Activated CD4-positive, alpha-beta T cell treated with anti-CD3 and anti-CD28 coated beads for 24 hours (primary cell): ENCODE measurements at regions not wholly inside any gene's neighbourhood (a gene's known extent, or its start where the extent isn't known, plus 50 kb on each side); places are given as distances from the start of the nearest gene placed in this dataset.

Experiments
- DNase-seq, 2 donors: peaks; one replicate each; pipeline ENCODE4 v3.0.0-alpha.2; 2020; ENCODE audit warnings: low read depth in 2 of 2

DNA sequence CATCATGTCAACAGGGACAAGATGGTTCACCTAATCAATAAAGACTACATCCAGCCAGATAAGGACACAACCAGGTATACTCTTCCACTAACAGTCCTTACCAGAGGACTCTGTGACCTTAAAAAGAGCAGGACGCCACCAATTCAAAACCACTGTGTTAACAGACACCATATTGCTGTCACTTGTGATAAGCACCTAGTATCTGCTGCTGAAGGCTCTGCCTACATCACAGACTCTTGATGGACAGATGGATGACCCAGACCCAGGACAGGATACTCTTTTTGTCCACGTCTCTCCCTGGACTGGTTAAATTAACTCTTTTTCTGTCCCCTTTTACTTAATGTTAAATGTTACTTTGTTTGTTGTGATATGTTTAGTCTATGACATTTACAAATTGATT is 586.2 kb upstream of the AGA start:
- no peak for DNase-seq

DNA sequence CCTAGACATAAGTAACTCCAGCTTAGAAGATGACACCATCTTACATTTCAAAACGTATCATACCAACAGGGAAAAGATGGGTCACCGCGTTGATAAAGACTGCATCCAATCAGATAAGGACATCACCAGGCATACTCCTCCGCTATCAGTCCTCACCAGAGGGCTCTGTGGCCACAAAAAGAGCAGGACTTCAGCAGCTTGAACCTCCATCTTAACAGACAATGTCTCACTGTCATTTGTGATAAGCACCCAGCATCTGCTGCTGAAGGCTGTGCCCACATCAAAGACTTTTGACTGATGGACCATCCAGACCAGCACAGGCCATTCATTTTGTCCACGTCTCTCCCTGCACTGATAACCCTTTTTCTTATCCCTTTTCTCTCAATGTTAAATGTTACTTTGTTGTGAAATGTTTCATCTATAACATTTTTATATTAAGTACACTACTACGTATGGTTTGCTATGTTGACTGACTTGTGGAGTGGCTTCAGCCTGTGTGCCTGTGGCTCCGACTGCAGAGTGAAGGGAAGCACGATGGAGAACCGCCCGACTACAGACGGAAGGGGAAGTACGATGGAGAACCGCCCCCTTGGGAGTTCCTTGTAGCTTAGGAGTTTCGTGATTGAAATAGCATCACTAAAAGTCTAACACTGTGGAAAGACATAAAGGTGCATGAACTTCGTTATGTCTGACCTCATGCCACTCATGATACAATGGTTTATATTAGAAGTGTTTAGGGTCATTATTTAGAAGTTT is 595.4 kb upstream of the AGA start:
- no peak for DNase-seq

DNA sequence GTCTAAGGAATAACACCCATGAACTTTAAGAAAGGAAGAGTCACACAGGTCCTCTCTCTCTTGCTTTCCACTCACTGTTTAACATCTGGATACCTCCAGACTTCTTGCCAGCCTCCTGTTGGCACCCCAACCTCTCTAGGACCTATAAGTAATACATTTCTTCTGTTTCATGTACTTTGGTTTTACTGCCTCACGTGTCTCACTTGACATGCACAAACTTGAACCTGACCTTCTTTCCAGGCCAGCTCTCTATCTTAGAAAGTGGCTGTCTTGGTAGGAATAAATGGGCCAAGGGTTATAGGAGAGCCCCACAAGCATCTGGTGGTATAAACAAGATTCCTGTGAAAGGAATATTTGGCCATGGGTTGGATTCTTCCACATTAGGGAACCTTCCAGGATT is 614.8 kb upstream of the AGA start:
- DNase-seq: no peak

DNA sequence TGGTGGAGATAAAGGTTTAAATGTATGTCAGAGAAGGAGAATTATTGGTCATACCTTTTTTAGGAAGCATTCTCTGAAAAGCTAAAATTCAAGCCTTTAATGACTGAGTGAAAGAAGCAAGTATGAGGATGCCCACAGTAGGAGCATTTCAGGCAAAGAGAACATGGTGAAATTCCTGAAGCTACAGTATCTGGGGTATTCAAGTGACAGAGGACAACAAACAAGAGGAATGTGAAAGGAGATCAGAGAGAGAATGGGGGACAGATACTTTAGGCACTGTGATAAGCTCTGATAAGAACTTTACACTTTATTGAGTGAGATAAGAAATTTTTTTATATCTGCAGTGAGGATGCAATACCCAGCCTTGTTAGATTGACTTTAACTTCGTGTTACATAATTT is 621.3 kb upstream of the AGA start:
- DNase-seq: no peak

DNA sequence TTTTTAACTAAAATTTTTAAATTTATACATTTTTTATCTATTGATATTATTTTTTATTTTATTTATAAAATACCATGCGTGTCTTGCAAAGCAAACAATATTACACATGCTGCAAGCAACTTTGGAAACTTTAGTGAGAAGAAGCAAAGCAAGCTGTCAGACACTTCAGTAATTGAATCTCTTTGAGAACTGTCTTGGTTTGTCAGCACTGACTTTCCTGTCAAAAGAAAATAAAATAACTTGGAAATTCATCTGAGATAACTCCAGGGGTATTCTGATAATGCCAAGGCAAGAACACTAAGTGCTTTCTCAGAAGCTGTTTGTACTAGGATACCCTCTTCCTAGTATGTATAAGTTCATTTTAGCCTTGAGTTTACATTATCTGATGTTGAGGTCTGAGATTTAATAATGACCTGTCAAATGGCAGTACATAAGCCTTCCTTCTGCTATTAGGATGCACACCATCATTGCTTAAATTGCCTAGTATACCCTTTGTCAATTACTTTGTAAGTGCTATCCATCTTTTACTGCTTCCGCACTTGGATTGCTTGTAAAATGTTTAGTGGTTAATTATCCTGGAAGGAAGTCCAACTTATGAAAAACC is 624.2 kb upstream of the AGA start:
- no peak for DNase-seq

DNA sequence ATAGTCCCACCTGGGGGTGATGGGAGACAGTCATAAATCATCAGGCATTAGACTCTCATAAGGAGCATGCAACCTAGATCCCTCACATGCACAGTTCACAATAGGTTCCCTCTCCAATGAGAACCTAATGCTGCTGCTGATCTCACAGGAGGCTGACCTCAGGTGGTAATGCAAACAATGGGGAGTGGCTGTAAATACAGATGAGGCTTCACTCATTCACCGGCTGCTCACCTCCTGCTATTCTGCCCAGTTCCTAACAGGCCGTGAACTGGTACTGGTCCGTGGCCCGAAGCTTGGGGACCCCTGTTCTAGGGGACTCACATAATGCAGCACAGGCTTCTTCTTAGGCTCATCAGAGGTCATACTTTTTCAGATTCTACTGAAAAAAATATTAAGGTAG is 625.9 kb upstream of the AGA start:
- no peak for DNase-seq

DNA sequence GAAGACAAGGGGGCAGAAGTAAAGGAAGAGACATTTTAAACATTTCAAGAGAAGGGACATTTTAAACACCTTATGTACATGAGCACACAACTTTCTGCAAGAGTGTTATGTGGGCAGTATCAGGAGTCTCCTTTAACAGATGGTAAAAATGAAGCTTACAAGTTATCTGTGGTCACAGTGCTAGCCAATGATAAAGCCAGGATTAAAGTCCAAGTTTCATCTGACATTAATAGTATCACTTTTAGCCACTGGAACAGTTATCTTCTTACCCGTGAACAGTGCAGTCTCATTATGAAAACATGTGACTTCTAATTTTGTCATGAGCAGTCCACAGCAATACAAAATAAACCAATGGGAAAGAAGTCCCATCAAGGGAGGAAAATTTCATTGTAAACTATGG is 627.9 kb upstream of the AGA start:
- no peak for DNase-seq

DNA sequence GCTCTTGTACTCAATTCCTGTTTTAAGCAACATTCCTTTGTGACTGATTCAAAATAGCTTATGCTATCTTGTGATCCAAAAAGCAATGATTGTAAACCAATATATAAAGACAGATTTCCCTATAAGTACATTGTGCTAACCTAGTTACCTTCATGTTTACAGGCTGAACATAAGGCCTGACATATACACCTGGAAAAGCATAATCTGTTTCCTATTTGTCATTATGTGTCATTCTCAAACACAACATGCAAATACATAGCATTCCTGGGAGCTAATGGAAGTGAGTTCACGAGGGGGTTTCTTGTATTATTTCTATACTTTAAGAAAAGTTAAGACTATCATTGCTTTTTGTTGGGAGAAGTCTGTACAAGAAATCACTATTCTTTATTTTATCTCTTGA is 638.1 kb upstream of the AGA start:
- no peak for DNase-seq

DNA sequence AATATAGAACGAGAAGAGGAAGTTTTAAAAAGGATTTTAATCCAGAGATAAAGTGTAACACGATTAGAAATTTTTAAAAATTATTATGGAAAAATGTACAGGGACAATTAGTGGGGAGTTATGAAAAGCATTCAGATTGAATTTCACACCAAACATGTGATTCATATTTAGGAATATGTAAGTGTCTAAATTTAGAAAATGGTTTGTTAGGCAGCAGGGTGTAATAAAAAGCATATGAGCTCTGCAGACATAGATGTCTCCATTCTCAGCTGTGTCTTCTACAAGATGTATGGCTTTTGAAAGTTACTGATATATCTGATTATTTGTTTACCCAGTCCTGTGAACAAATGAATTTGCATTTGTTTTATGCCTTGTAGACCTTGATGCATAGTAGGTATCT is 638.9 kb upstream of the AGA start:
- DNase-seq: no peak

DNA sequence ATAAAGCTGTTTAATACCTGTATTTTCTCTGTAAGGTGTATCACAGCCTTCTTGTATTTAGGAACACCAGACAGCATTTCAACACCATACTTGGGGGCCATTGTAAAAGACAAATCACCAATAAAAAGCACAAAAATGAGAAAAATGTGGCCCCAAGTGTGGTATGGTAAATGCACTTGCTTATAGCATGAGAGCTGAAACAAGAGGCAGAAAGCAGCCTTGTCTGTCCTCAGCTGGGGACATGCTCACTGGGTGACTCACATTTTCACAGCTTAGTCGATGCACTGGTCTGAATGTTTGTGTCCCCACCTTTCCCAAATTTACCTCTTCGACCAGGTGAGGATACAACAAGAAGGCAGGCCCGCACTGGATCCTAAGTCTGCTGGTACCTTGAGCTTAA is 639.7 kb upstream of the AGA start:
- no peak for DNase-seq

DNA sequence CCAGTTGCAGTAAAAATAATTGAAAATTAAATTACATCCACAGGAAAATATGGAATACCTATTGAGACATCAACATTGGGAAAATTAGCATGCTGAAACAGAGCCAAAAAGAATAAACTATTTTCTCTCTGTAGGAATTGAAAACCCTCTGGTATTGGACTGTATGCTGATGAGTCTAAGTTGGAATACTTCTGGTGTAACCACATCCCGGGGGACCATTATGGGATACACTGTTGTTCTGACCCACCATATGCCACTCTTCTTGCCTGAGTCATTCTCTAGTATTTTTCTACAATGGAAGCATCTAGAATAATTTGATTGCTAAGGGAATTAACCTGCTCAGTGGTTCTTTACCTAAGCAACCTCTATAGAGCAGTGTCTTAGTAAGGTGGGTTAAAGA is 640.7 kb upstream of the AGA start:
- DNase-seq: no peak

DNA sequence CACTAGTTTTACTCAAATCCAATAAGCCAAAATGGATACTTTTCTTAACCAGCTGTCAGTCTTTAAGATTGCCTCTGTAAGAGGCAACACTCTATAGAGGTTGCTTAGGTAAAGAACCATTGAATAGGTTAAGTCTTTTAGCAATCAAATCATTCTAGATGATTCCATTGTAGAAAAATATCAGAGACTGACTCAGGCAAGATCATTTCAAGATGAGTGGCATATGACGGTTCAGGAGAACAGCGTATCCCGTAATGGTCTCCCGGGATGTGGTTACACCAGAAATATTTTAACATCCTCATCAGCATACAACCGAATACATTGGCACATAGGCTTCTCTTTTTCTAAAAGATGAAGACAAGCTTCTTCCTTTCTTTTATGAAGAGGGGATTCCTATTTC is 641.7 kb upstream of the AGA start:
- DNase-seq: no peak

DNA sequence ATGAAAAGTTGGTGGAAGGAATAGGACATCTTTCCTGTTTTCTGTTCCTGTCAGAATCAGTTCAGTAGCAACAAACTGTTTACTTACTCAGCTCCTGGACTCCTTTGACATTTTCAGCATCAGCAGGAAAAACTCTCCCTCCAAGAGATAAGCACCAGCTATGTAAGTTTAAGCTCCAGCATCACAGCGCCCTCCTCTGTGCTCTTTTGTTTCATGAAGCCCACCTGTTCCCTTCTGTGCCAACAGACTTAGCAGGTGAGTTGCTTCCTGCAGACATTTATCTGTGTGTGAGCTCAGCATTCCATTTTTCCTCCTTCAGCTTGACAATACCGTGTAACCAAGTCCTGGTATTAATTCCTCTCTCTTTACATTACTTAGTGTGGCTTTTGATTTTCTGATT is 644.1 kb upstream of the AGA start:
- no peak for DNase-seq

DNA sequence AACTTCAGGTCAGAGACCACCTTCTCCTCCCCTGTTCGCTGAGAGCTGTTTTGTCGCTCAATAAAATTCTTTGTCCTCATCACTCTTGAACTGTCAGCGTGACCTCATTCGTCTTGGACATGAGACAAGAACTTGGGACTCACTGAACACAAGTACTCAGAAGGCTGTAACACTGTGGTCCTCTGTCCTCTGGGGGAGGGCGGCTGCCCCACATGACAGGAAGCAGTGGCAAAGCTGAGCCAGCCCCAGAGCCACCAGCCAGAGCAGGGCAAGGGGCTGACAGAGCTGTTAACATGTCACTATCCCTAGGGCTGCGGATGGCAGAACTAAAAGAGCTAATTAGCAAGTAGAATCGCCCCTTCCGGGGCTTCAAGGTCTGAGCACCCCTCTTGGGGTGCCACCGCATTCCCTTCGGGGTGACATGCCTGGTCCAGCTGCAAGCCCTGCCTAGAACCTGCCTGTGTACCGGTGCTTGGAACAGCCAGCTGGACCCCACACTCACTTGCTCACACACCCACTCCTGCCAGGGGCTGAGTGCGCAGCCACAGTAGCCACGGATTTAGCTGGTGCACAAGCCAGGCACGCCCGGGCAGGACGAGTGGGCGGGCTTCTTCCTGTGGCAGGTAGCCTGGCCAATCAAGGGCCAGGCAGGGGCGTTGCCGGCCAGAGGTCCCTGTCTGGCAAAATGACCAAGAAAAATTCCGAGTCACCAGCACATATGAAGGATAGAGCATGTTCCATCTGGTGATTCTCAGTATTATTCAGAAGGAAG is 648.6 kb upstream of the AGA start:
- DNase-seq: no peak

DNA sequence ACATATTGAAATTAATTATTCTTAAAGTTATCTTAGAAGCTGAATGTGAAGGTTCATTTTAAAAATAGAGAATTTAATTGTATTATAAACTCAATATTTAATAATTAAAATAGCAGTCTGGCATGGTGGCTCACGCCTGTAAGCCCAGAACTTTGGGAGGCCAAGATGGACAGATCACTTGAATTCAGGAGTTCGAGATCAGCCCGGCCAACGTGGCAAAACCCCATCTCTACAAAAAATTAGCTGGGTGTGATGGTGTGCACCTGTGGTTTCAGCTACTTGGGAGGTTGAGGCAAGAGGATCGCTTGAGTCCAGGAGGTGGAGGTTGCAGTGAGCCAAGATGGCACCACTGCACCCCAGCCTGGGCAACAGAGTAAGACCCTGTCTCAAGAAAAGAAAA is 659.9 kb upstream of the AGA start:
- DNase-seq: no peak

DNA sequence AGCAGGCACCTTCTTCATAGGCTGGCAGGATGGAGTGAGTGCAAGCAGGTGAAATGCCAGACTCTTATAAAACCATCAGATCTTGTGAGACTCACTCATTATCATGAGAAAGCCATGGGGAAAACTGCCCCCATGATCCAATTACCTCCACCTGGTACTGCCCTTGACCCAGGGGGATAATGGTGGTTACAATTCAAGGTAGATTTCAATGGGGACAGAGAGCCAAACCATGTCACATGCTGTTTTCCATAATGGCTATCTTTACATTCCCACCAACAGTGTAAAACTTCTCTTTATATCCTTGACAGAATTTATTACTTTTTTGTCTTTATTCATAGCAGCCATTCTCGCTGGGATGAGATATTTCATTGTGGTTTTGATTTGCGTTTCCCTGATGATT is 663.0 kb upstream of the AGA start:
- DNase-seq: no peak

DNA sequence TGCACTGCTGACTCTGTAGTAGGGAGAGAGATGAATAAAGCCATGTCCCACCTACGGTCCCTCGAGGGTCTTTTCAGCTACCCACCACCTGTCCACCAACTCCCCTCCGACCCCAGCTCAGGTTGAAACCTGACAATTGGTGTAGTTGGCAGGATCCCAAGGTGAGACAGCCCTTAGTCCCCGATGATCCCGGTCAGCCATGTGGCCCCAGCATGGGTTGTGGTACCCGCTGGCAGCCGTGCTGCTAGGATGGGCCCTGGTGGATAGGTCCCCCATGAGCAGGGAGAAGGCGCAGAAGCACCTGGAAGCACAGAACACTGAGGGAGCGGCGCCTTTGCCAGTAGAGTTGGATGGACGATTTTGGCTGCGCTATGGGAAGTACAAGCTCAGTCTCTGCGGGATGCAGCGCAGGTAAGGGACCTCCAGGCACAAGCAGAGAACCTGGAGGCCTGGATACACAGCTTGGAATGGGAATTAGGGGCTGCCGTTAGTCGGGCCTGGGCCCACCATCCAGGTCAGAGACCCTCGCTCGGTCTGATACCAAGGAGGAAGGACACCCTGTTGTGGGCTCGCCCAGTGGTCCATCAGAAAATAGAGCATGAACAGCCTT is 694.6 kb upstream of the AGA start:
- no peak for DNase-seq

DNA sequence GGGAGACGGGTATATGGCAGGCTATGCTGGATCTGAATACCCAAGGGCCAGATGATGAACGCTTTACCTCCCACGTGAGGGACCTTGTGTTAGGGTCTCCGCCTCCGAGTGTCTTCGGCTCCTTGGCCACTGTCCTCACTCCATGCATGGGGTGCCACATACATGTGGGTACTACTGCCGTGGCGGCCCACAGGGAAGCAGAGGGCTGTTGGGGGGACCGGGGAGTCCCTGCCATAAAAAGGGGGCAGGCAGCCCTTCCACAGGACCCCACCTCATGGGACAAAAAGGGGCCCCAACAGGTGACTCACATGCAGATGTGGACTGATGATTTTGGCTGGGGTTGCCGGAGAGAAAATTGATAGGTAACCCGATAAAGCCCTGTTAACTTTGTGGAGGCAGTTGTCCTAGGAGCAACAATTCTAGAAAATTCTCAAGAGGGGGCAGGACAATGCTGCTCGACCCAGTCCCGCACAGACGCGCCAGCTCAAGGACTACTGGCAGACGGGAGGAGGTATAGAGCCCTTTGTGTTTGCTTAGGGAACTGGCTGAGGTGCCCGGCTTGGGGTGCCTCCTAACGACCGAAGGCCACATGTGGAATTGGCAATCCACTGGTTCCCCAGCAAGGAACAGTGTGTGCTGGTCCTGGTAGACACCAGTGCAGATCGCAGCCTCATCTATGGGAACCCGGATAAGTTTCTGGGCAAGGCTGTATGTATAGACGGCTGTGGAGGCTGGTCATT is 695.7 kb upstream of the AGA start:
- no peak for DNase-seq

DNA sequence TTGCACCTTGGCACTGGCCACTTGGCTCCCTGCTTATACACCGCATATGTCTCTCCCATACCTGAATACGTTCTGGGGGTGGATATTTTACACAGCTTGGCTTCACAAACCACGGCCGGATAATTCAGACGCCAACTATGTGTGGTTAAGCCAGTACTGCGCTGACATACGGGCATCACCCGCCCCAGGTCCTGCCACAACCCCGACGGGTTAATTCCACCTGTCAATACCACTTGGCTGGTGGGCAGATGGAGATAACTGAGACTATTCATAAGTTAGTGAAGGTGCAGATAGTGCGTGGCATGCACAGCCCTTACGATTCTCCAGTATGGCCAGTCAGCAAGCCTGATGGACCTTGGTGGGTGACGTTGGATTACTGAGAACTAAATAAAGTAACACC is 696.3 kb upstream of the AGA start:
- no peak for DNase-seq

DNA sequence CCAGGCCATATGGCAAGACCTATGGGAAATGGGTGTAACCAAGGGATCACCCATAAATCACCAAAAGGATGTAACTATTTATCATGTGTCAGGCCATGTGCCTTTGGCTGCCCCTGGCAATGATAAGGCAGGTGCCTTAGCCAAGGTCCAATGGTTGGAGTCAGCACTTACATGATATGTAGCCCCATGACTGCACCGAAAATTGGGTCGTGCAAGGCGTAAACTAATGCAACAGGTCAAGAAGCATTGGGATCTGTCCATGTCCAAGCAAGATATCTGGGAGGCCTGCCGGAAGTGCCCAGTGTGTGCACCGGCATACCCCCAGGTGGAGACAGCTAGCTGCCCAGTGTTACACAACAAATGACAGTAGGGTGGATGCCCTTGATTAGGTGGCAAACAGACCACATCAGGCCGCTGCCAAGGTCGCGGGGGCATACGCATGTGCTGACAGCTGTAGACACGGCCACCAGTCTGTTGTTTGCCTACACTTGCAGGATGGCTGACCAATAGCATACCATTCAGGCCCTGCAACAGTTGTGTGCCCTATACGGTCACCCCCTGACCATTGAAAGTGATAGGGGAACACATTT is 698.2 kb upstream of the AGA start:
- no peak for DNase-seq

DNA sequence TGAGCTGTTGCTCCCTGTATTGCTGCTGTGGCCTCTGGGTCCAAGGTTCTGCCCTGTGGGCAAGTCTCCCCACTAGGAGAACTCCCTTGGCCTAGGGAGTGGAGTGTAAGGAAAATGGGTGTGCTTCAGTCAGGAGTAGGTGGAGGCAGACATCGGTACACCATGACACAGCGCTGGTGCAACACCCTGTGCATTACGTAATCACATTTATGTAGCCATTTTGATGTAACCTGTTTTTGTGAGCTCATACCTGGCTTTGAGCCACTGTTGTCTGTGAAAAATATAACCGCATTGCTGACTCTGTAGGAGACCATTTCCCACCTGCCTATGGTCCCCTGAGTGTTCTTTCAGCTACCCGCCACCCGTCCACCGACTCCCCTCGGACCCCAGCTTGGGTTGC is 700.5 kb upstream of the AGA start:
- DNase-seq: no peak

DNA sequence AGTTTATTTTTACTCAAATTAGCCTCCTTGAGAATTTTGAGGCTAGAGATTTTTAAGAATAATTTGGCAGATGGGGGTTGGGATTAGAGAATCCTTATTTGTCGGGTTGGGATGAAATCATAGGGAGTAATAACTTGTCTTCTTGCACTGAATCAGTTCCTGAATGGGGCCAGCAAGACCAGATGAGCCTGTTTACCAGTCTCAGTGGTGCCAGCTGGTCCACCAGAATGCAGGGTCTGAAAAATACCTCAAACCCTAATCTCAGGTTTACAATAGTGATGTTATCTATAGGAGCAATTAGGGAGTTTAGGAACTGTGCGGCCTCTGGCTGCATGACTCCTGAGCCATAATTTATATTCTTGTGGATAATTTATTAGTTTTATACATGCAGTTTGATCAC is 705.9 kb upstream of the AGA start:
- no peak for DNase-seq
